IMR-90 (cell line): ENCODE measurements at regions not wholly inside any gene's neighbourhood (a gene's known extent, or its start where the extent isn't known, plus 50 kb on each side); places are given as distances from the start of the nearest gene placed in this dataset.

Source experiments
- ATAC-seq: fragments of 200-7000 bp; cut with Tn5 transposase; 2 replicates; pipeline ENCODE4 v1.9.1; 2020; ENCODE audit warnings: low read depth, mild to moderate bottlenecking, moderate library complexity
- BruUV-seq: library from RNA; stranded (reverse); fragments of 400-500 nt; replicated peaks from 2 replicates; lab custom pipeline; 2021; lab: Mats Ljungman, UMichigan
- CTCF ChIA-PET: fragments of 300-600 bp; formaldehyde crosslinking; extraction: SDS; loops from one replicate; lab custom pipeline; 2021; ENCODE audit warnings: antibody characterized with exemption; lab: Yijun Ruan, JAX
- POLR2A ChIA-PET: fragments of 300-600 bp; sonication (Branson Sonifier 250); formaldehyde crosslinking; loops from one replicate; lab custom pipeline; 2022; ENCODE audit warnings: antibody characterized with exemption; ENCODE audit not compliant: unreplicated experiment; lab: Charles Lee
- DNase-seq: peaks from one replicate; pipeline ENCODE4 v3.0.0; 2013
- H2AFZ ChIP-seq: replicated peaks from 2 replicates; pipeline ENCODE3; 2013; ENCODE audit warnings: low read length, mild to moderate bottlenecking; ENCODE audit not compliant: poor library complexity
- H2AK5ac ChIP-seq: 2 replicates; pipeline ENCODE4 v1.6.1; 2013; ENCODE audit warnings: low read depth, low read length, inconsistent platforms
- H2AK9ac ChIP-seq: replicated peaks from 2 replicates; pipeline ENCODE3; 2013; ENCODE audit warnings: mild to moderate bottlenecking, low read depth, low read length, moderate library complexity; ENCODE audit not compliant: poor library complexity
- H2BK120ac ChIP-seq: 2 replicates; pipeline ENCODE4 v1.6.1; 2013; ENCODE audit warnings: low read depth, low read length, inconsistent platforms
- H2BK15ac ChIP-seq: 3 replicates; pipeline ENCODE4 v1.6.1; 2013; ENCODE audit warnings: low read depth, low read length, inconsistent platforms
- H2BK20ac ChIP-seq: 2 replicates; pipeline ENCODE4 v1.6.1; 2013; ENCODE audit warnings: low read depth, mild to moderate bottlenecking, inconsistent platforms, low read length, moderate library complexity
- H2BK5ac ChIP-seq: 2 replicates; pipeline ENCODE4 v1.6.1; 2013; ENCODE audit warnings: mild to moderate bottlenecking, low read depth, low read length, inconsistent platforms; ENCODE audit not compliant: poor library complexity, severe bottlenecking
- H3K14ac ChIP-seq: replicated peaks from 2 replicates; pipeline ENCODE4 v1.6.1; 2013; ENCODE audit warnings: low read depth, low read length, inconsistent platforms
- H3K18ac ChIP-seq: 2 replicates; pipeline ENCODE4 v1.6.1; 2013; ENCODE audit warnings: low read depth, low read length, control low read depth
- H3K23ac ChIP-seq: 2 replicates; pipeline ENCODE4 v1.6.1; 2013; ENCODE audit warnings: low read depth, low read length, inconsistent platforms
- H3K27ac ChIP-seq: 2 replicates; pipeline ENCODE4 v1.5.1; 2013; ENCODE audit warnings: mild to moderate bottlenecking, control low read depth, low read length; ENCODE audit not compliant: insufficient read depth
- H3K27me3 ChIP-seq: 2 replicates; pipeline ENCODE4 v1.6.1; 2013; ENCODE audit warnings: low read length; ENCODE audit not compliant: control insufficient read depth, insufficient read depth
- H3K36me3 ChIP-seq: 2 replicates; pipeline ENCODE4 v1.6.1; 2013; ENCODE audit warnings: low read length, mixed read lengths; ENCODE audit not compliant: control insufficient read depth, insufficient read depth
- H3K4ac ChIP-seq: 2 replicates; pipeline ENCODE4 v1.6.1; 2013; ENCODE audit warnings: low read depth, low read length, inconsistent platforms
- H3K4me1 ChIP-seq: 2 replicates; pipeline ENCODE4 v1.6.1; 2013; ENCODE audit warnings: low read length, mixed read lengths; ENCODE audit not compliant: control insufficient read depth, insufficient read depth
- H3K4me2 ChIP-seq: 2 replicates; pipeline ENCODE4 v1.6.1; 2013; ENCODE audit warnings: low read depth, mild to moderate bottlenecking, control low read depth, low read length, moderate library complexity
- H3K4me3 ChIP-seq: 2 replicates; pipeline ENCODE4 v1.5.1; 2013; ENCODE audit warnings: low read depth, mild to moderate bottlenecking, control low read depth, low read length, moderate library complexity; ENCODE audit not compliant: insufficient read depth
- H3K56ac ChIP-seq: 2 replicates; pipeline ENCODE4 v1.6.1; 2013; ENCODE audit warnings: low read length, inconsistent platforms; ENCODE audit not compliant: insufficient read depth; ENCODE audit errors: extremely low read depth
- H3K79me1 ChIP-seq, 2 experiments: 2 replicates each; pipeline ENCODE4 v1.6.1; 2013; ENCODE audit warnings: low read length in 2 of 2, inconsistent platforms in 1 of 2, low read depth in 1 of 2
- H3K9ac ChIP-seq: 2 replicates; pipeline ENCODE4 v1.6.1; 2013; ENCODE audit warnings: low read depth, low read length, control low read depth
- H3K9me1 ChIP-seq: 2 replicates; pipeline ENCODE4 v1.6.1; 2013; ENCODE audit warnings: low read length, inconsistent platforms; ENCODE audit not compliant: insufficient read depth
- H3K9me3 ChIP-seq: 2 replicates; pipeline ENCODE4 v1.6.1; 2013; ENCODE audit warnings: low read length; ENCODE audit not compliant: control insufficient read depth, insufficient read depth
- H4K20me1 ChIP-seq: 2 replicates; pipeline ENCODE4 v1.6.1; 2013; ENCODE audit warnings: low read length, inconsistent platforms; ENCODE audit not compliant: insufficient read depth
- H4K5ac ChIP-seq: 2 replicates; pipeline ENCODE4 v1.6.1; 2013; ENCODE audit warnings: mild to moderate bottlenecking, low read depth, low read length, control low read depth
- H4K8ac ChIP-seq, 2 experiments: 2 replicates each; pipeline ENCODE4 v1.6.1; 2013; ENCODE audit warnings: low read depth in 2 of 2, low read length in 2 of 2, control low read depth in 1 of 2, inconsistent platforms in 1 of 2
- H4K91ac ChIP-seq: 2 replicates; pipeline ENCODE4 v1.6.1; 2013; ENCODE audit warnings: low read depth, low read length, inconsistent platforms; ENCODE audit not compliant: insufficient read depth
- FOS ChIP-seq: fragments of 150-350 bp; IDR thresholded peaks from 2 replicates; pipeline ENCODE4 v1.6.1; 2016; ENCODE audit warnings: low read depth, low read length
- MXI1 ChIP-seq: IDR thresholded peaks from 2 replicates; pipeline ENCODE4 v1.6.1; 2012; ENCODE audit warnings: low read depth, mild to moderate bottlenecking, low read length, moderate library complexity, borderline replicate concordance
- NFE2L2 ChIP-seq: fragments of 150-350 bp; IDR thresholded peaks from 2 replicates; pipeline ENCODE4 v1.6.1; 2016; ENCODE audit warnings: low read depth, mild to moderate bottlenecking, low read length
- RFX5 ChIP-seq: IDR thresholded peaks from 2 replicates; pipeline ENCODE4 v1.8.0; 2012; ENCODE audit warnings: low read depth, mild to moderate bottlenecking, low read length, moderate library complexity
- SMC3 ChIP-seq: fragments of 150-350 bp; IDR thresholded peaks from 2 replicates; pipeline ENCODE4 v1.6.1; 2016; ENCODE audit warnings: low read depth, mild to moderate bottlenecking, antibody characterized with exemption, low read length, moderate library complexity
- USF2 ChIP-seq: fragments of 150-350 bp; IDR thresholded peaks from 2 replicates; pipeline ENCODE4 v1.6.1; 2017; ENCODE audit warnings: mild to moderate bottlenecking, antibody characterized with exemption, low read length, low read depth
- WGBS, 2 experiments: methylation state at CpG; one replicate each; pipeline versions ENCODE4 v1.1.5 to v1.1.7; 2013; ENCODE audit warnings: missing lambda C conversion rate in 2 of 2; ENCODE audit not compliant: insufficient read length in 1 of 2; ENCODE audit errors: extremely low coverage in 2 of 2; 5-methylcytosine and 5-hydroxymethylcytosine counted together
- dilution Hi-C: fragments of 300-500 bp; cut with HindIII; formaldehyde crosslinking; loops from one replicate; pipeline ENCODE4 v1.14.3; 2018; ENCODE audit warnings: low sequenced_read_pairs; ENCODE audit not compliant: unreplicated experiment
- in situ Hi-C: fragments of 300-500 bp; cut with MboI; formaldehyde crosslinking; loops from 3 replicates; pipeline ENCODE4 v1.14.3; 2019; ENCODE audit warnings: low sequenced_read_pairs, inconsistent platforms, mixed read lengths
- intact Hi-C: fragments of 100-400 bp; cut with micrococcal nuclease; formaldehyde crosslinking; loops from 2 replicates; pipeline ENCODE4 v1.10.0; 2022

DNA sequence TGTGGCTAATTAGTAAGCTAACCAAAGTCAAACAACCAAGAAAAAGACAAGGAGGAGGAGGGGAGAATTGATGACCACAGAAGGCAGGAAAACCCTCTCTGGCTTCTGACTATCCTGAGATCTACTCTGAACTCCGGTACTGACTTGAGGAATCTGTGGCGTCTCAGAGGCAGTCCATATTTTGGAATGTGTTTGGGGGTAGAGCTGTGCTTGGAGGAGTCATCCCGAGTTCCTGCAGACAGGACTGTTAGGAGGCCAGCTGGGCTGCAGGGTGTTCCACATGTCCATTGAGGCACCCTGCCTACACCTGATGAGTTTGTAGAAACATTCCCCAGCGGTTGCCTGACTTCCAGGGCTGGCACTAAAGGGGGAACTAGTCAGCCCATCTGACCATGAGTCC is 91.6 kb downstream of the PLCE1 start:
- no peaks in the 10 kb centered on the region for H3K36me3 ChIP-seq
- dilution Hi-C loops: no loop called here
- no peaks in the 10 kb centered on the region for H3K79me1 ChIP-seq
- H4K5ac ChIP-seq: no peak overlapping the region
- H3K9ac ChIP-seq: no peak overlapping the region
- no peaks in the 10 kb centered on the region for H4K20me1 ChIP-seq
- H3K4me2 ChIP-seq: no peak overlapping the region
- H3K14ac ChIP-seq: no peak overlapping the region
- H3K27me3 ChIP-seq: peaks cover 4% of the 10 kb centered on the region; the same call in 1 of the 2 replicates
- no peak overlapping the region for H3K23ac ChIP-seq
- TF ChIP-seq MXI1 (no peak), NFE2L2 (no peak), RFX5 (no peak), SMC3 (no peak), FOS (no peak), USF2 (no peak)
- H3K4me1 ChIP-seq: peaks cover 5% of the 10 kb centered on the region
- no peak overlapping the region for H2BK120ac ChIP-seq
- BruUV-seq: no TSS peak
- H2BK15ac ChIP-seq: no peak overlapping the region
- no peak overlapping the region for H2BK5ac ChIP-seq
- ATAC-seq: peak; percentile 48
- H2BK20ac ChIP-seq: no peak overlapping the region
- ChIA-PET CTCF (interaction anchor here (1.3 kb wide), 1 partner anchor 229 kb away, joined by 4 read pairs; no protein-coding TSS in a partner anchor), POLR2A (no interaction called here)
- no peaks in the 10 kb centered on the region for H3K9me3 ChIP-seq
- intact Hi-C loops: loop anchor here (5.0 to 10.0 kb wide), 2 partner anchors 42 to 120 kb away; no protein-coding TSS in a partner anchor
- H2AFZ ChIP-seq: peak overlapping the region; percentile 27
- H3K27ac ChIP-seq: no peak overlapping the region
- H4K8ac ChIP-seq: no peak overlapping the region
- no peaks in the 10 kb centered on the region; the same call in 1 of the 2 replicates for H3K9me1 ChIP-seq
- H4K91ac ChIP-seq: no peak overlapping the region
- no peak overlapping the region for H3K56ac ChIP-seq
- in situ Hi-C loops: no loop called here
- H3K18ac ChIP-seq: no peak overlapping the region
- no peak overlapping the region for H3K4me3 ChIP-seq
- no CpG with 5 or more reads among the region's 4 CpGs for WGBS, 2 experiments
- no peak overlapping the region for H3K4ac ChIP-seq
- H2AK5ac ChIP-seq: no peak overlapping the region
- DNase-seq: peak; percentile 12
- H2AK9ac ChIP-seq: no peak overlapping the region
